HL-60 (cell line): ENCODE measurements at regions not wholly inside any gene's neighbourhood (a gene's known extent, or its start where the extent isn't known, plus 50 kb on each side); places are given as distances from the start of the nearest gene placed in this dataset.

Experiments used
- DNase-seq, 2 experiments: peaks; one replicate each; pipeline ENCODE4 v3.0.0-alpha.2; 2010 to 2020; ENCODE audit warnings: low read depth in 1 of 2, low spot score in 1 of 2
- H3K27ac ChIP-seq: fragments of 250-450 bp; sonication (Bioruptor Pico); replicated peaks from 2 replicates; pipeline ENCODE4 v1.5.1; 2020; ENCODE audit warnings: mild to moderate bottlenecking, moderate library complexity
- H3K27me3 ChIP-seq: fragments of 250-450 bp; sonication (Bioruptor Pico); 2 replicates; pipeline ENCODE4 v1.5.1; 2021; ENCODE audit warnings: mild to moderate bottlenecking, moderate library complexity; ENCODE audit not compliant: insufficient read depth, poor library complexity, severe bottlenecking
- H3K4me3 ChIP-seq: replicated peaks from 2 replicates; pipeline ENCODE4 v1.5.1; 2011; ENCODE audit warnings: mild to moderate bottlenecking, control low read depth, low read length; ENCODE audit not compliant: insufficient read depth
- CTCF ChIP-seq: IDR thresholded peaks from one replicate; pipeline ENCODE4 v1.5.1; 2011; ENCODE audit warnings: low read length, control low read depth, inconsistent platforms; ENCODE audit not compliant: insufficient read depth
- GABPA ChIP-seq: IDR thresholded peaks from 2 replicates; pipeline ENCODE4 v1.6.1; 2012; ENCODE audit warnings: low read depth
- POLR2AphosphoS5 ChIP-seq: IDR thresholded peaks from 2 replicates; pipeline ENCODE4 v1.6.1; 2012; ENCODE audit warnings: low read depth
- REST ChIP-seq: IDR thresholded peaks from 2 replicates; pipeline ENCODE4 v1.6.1; 2012; ENCODE audit warnings: low read depth; ENCODE audit not compliant: insufficient replicate concordance
- SPI1 ChIP-seq: IDR thresholded peaks from 2 replicates; pipeline ENCODE4 v1.6.1; 2012; ENCODE audit warnings: low read depth, mild to moderate bottlenecking, borderline replicate concordance

- H3K27me3 ChIP-seq: no peaks in the 10 kb centered on the region
- no peak overlapping the region for H3K4me3 ChIP-seq
- TF ChIP-seq CTCF: no peak
- TF ChIP-seq POLR2AphosphoS5: no peak
- DNase-seq: no peak
- no peak overlapping the region for H3K27ac ChIP-seq
Observed at GRCh38 chr7:112624416-112624815, 143.6 kb downstream of the LSMEM1 start.

GRCh38 chr7:112630565-112630964, 149.8 kb downstream of the LSMEM1 start:
- TF ChIP-seq POLR2AphosphoS5 (no peak), GABPA (no peak), SPI1 (no peak), CTCF (no peak), REST (no peak)
- Histone ChIP-seq H3K27me3 (no peaks in the 10 kb centered on the region), H3K27ac (no peak overlapping the region), H3K4me3 (no peak overlapping the region)
- DNase-seq: no peak

GRCh38 chr7:112634107-112634506, 153.3 kb downstream of the LSMEM1 start:
- H3K27ac ChIP-seq: no peak overlapping the region
- TF ChIP-seq SPI1 (no peak), GABPA (no peak), REST (no peak), CTCF (no peak), POLR2AphosphoS5 (no peak)
- no peak for DNase-seq

GRCh38 chr7:112635742-112636141, 154.5 kb downstream of the TMEM168 start:
- DNase-seq: no peak
- H3K4me3 ChIP-seq: no peak overlapping the region
- H3K27ac ChIP-seq: no peak overlapping the region
- TF ChIP-seq SPI1: no peak
- no peaks in the 10 kb centered on the region for H3K27me3 ChIP-seq

More at GRCh38 chr7:112634107-112634506, 153.3 kb downstream of the LSMEM1 start:
- Histone ChIP-seq H3K27me3 (no peaks in the 10 kb centered on the region), H3K4me3 (no peak overlapping the region)
